HepG2 (cell line): ENCODE measurements at regions not wholly inside any gene's neighbourhood (a gene's known extent, or its start where the extent isn't known, plus 50 kb on each side); places are given as distances from the start of the nearest gene placed in this dataset.

Source experiments
- CHCHD3 ChIP-seq: sonication (generic); formaldehyde crosslinking; IDR thresholded peaks from 2 replicates; pipeline ENCODE4 v1.8.0; 2022; ENCODE audit warnings: mild to moderate bottlenecking, missing genetic modification reagents, moderate library complexity
- FOSL1 ChIP-seq: sonication (generic); formaldehyde crosslinking; IDR thresholded peaks from 2 replicates; pipeline ENCODE4 v1.9.0; 2021; ENCODE audit warnings: missing genetic modification reagents, borderline replicate concordance
- KLF12 ChIP-seq: sonication (generic); formaldehyde crosslinking; IDR thresholded peaks from 2 replicates; pipeline ENCODE4 v1.4.0; 2020; ENCODE audit warnings: missing genetic modification reagents, borderline replicate concordance
- LCORL ChIP-seq, 2 experiments: fragments of 450-650 bp in 1 of 2; sonication (generic) in 1 of 2; formaldehyde crosslinking in 1 of 2; IDR thresholded peaks; 2 replicates each; pipeline versions ENCODE4 v1.5.0 to v1.6.1; 2017 to 2020; ENCODE audit warnings: antibody characterized with exemption in 1 of 2, missing genetic modification reagents in 1 of 2
- RXRA ChIP-seq: sonication (generic); formaldehyde crosslinking; IDR thresholded peaks from 2 replicates; pipeline ENCODE4 v1.5.1; 2020; ENCODE audit warnings: missing genetic modification reagents
- TEAD3 ChIP-seq: optimal IDR thresholded peaks from 2 replicates; pipeline ENCODE3; 2016; ENCODE audit warnings: borderline replicate concordance
- XBP1 ChIP-seq: sonication (generic); formaldehyde crosslinking; IDR thresholded peaks from 2 replicates; pipeline ENCODE4 v1.5.0; 2020; ENCODE audit warnings: missing genetic modification reagents
- ZFP1 ChIP-seq: IDR thresholded peaks from 2 replicates; pipeline ENCODE4 v1.6.1; 2016
- ZMYM4 ChIP-seq: sonication (generic); formaldehyde crosslinking; IDR thresholded peaks from 2 replicates; pipeline ENCODE4 v1.8.1; 2023; ENCODE audit warnings: mild to moderate bottlenecking, missing genetic modification reagents
- ZNF431 ChIP-seq: sonication (generic); formaldehyde crosslinking; IDR thresholded peaks from 2 replicates; pipeline ENCODE4 v1.9.0; 2022; ENCODE audit warnings: missing genetic modification reagents, low read depth, mild to moderate bottlenecking, borderline replicate concordance
- ZNF749 ChIP-seq: sonication (generic); formaldehyde crosslinking; IDR thresholded peaks from 2 replicates; pipeline ENCODE4 v1.8.0; 2022; ENCODE audit warnings: mild to moderate bottlenecking, missing genetic modification reagents, moderate library complexity, borderline replicate concordance
- ZNF781 ChIP-seq: sonication (generic); formaldehyde crosslinking; IDR thresholded peaks from 2 replicates; pipeline ENCODE4 v1.5.1; 2020; ENCODE audit warnings: borderline replicate concordance, mild to moderate bottlenecking, missing genetic modification reagents; ENCODE audit errors: not compliant biosample characterization
- TF ChIP-seq, protein P1 (sequence below): IDR thresholded peaks from 2 replicates; pipeline ENCODE4 v1.6.1; 2012; ENCODE audit warnings: low read length, improper control_type of control experiment
- TF ChIP-seq, protein P2 (sequence below): sonication (generic); formaldehyde crosslinking; conservative IDR thresholded peaks from 2 replicates; pipeline ENCODE4 v1.8.1; 2023; ENCODE audit warnings: missing genetic modification reagents
- TF ChIP-seq, protein P3 (sequence below): sonication (generic); formaldehyde crosslinking; IDR thresholded peaks from 2 replicates; pipeline ENCODE4 v1.5.0; 2020; ENCODE audit warnings: mild to moderate bottlenecking, missing genetic modification reagents, borderline replicate concordance
- TF ChIP-seq, protein P4 (sequence below): sonication (generic); formaldehyde crosslinking; IDR thresholded peaks from 2 replicates; pipeline ENCODE4 v1.4.0; 2020; ENCODE audit warnings: missing genetic modification reagents
- TF ChIP-seq, protein P5 (sequence below): sonication (generic); formaldehyde crosslinking; IDR thresholded peaks from 2 replicates; pipeline ENCODE4 v1.4.0; 2020; ENCODE audit warnings: mild to moderate bottlenecking, missing genetic modification reagents
- TF ChIP-seq, protein P6 (sequence below): sonication (generic); formaldehyde crosslinking; IDR thresholded peaks from 2 replicates; pipeline ENCODE4 v1.5.0; 2020; ENCODE audit warnings: missing genetic modification reagents

DNA sequence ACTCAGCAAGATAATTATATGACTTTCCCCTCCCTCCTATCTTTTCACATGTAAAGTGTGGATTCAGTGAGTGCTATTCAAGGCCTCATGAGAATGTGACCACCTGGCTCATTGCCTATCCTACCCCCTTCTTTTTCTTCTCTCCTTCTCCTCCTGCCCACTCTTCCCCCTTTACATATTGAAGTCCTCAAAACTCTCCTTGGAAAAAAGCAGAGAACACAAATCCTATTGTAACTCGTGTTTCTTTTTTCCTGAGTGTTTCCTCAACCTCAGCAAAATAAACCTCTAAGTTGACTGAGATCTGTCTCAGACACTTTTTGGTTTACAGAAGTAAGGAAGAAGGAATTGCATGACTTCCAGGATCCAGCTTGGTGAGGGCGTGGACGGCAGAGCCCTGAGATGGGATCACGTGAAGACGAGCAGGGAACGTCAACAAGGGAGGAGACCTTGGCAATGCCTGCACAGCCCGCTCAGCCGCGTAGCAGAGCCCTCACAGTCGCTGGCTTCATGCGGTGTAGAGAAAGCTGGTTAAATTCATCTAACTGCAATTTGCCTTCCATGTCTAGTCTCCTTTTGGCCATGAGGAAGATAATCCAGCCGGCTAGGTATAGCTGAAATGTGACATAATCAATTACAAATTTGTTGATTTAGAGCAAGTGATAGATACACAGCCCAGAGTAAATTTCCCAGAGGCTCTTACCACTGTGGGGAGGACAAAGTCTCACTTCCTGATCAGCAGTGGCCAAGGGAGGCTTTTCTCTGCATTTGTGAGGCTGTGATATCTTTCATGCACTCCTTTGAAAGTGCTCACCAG is 75.7 kb downstream of the LYZL2 start (continued):
- TF ChIP-seq, protein P1, sequence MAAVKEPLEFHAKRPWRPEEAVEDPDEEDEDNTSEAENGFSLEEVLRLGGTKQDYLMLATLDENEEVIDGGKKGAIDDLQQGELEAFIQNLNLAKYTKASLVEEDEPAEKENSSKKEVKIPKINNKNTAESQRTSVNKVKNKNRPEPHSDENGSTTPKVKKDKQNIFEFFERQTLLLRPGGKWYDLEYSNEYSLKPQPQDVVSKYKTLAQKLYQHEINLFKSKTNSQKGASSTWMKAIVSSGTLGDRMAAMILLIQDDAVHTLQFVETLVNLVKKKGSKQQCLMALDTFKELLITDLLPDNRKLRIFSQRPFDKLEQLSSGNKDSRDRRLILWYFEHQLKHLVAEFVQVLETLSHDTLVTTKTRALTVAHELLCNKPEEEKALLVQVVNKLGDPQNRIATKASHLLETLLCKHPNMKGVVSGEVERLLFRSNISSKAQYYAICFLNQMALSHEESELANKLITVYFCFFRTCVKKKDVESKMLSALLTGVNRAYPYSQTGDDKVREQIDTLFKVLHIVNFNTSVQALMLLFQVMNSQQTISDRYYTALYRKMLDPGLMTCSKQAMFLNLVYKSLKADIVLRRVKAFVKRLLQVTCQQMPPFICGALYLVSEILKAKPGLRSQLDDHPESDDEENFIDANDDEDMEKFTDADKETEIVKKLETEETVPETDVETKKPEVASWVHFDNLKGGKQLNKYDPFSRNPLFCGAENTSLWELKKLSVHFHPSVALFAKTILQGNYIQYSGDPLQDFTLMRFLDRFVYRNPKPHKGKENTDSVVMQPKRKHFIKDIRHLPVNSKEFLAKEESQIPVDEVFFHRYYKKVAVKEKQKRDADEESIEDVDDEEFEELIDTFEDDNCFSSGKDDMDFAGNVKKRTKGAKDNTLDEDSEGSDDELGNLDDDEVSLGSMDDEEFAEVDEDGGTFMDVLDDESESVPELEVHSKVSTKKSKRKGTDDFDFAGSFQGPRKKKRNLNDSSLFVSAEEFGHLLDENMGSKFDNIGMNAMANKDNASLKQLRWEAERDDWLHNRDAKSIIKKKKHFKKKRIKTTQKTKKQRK: no peak
- TF ChIP-seq ZMYM4 (CRISPR knock-in tag): peak; percentile 59; the same call in 1 of the 2 replicates
- TF ChIP-seq TEAD3 (CRISPR knock-in tag): peak; percentile 53
- no peak for TF ChIP-seq XBP1
- no peak for TF ChIP-seq CHCHD3 (CRISPR knock-in tag)
- TF ChIP-seq LCORL (IDR thresholded peaks at IDR 0.05): no peak
- 0 out of 2 replicates have a peak, but pooled peaks have one; percentile 22 for TF ChIP-seq LCORL (CRISPR knock-in tag; IDR thresholded peaks at IDR 0.05)
- TF ChIP-seq, protein P2, sequence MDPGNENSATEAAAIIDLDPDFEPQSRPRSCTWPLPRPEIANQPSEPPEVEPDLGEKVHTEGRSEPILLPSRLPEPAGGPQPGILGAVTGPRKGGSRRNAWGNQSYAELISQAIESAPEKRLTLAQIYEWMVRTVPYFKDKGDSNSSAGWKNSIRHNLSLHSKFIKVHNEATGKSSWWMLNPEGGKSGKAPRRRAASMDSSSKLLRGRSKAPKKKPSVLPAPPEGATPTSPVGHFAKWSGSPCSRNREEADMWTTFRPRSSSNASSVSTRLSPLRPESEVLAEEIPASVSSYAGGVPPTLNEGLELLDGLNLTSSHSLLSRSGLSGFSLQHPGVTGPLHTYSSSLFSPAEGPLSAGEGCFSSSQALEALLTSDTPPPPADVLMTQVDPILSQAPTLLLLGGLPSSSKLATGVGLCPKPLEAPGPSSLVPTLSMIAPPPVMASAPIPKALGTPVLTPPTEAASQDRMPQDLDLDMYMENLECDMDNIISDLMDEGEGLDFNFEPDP: no peak
- peak; percentile 77; the same call in 1 of the 2 replicates for TF ChIP-seq ZNF431 (CRISPR knock-in tag)
- no peak for TF ChIP-seq ZNF749 (CRISPR knock-in tag)
- TF ChIP-seq, protein P3, sequence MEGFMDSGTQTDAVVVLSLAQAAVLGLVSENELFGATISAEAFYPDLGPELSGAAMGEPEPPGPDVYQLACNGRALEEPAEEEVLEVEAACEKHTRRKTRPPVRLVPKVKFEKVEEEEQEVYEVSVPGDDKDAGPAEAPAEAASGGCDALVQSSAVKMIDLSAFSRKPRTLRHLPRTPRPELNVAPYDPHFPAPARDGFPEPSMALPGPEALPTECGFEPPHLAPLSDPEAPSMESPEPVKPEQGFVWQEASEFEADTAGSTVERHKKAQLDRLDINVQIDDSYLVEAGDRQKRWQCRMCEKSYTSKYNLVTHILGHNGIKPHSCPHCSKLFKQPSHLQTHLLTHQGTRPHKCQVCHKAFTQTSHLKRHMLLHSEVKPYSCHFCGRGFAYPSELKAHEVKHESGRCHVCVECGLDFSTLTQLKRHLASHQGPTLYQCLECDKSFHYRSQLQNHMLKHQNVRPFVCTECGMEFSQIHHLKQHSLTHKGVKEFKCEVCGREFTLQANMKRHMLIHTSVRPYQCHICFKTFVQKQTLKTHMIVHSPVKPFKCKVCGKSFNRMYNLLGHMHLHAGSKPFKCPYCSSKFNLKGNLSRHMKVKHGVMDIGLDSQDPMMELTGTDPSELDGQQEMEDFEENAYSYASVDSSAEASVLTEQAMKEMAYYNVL: no peak
- TF ChIP-seq FOSL1 (CRISPR knock-in tag): no peak
- no peak for TF ChIP-seq RXRA (CRISPR knock-in tag)
- TF ChIP-seq, protein P4, sequence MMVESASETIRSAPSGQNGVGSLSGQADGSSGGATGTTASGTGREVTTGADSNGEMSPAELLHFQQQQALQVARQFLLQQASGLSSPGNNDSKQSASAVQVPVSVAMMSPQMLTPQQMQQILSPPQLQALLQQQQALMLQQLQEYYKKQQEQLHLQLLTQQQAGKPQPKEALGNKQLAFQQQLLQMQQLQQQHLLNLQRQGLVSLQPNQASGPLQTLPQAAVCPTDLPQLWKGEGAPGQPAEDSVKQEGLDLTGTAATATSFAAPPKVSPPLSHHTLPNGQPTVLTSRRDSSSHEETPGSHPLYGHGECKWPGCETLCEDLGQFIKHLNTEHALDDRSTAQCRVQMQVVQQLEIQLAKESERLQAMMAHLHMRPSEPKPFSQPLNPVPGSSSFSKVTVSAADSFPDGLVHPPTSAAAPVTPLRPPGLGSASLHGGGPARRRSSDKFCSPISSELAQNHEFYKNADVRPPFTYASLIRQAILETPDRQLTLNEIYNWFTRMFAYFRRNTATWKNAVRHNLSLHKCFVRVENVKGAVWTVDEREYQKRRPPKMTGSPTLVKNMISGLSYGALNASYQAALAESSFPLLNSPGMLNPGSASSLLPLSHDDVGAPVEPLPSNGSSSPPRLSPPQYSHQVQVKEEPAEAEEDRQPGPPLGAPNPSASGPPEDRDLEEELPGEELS (CRISPR knock-in tag): peak; percentile 60
- no peak for TF ChIP-seq KLF12 (CRISPR knock-in tag)
- TF ChIP-seq, protein P5, sequence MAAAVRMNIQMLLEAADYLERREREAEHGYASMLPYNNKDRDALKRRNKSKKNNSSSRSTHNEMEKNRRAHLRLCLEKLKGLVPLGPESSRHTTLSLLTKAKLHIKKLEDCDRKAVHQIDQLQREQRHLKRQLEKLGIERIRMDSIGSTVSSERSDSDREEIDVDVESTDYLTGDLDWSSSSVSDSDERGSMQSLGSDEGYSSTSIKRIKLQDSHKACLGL (CRISPR knock-in tag): no peak
- TF ChIP-seq, protein P6, sequence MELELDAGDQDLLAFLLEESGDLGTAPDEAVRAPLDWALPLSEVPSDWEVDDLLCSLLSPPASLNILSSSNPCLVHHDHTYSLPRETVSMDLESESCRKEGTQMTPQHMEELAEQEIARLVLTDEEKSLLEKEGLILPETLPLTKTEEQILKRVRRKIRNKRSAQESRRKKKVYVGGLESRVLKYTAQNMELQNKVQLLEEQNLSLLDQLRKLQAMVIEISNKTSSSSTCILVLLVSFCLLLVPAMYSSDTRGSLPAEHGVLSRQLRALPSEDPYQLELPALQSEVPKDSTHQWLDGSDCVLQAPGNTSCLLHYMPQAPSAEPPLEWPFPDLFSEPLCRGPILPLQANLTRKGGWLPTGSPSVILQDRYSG (CRISPR knock-in tag): no peak
- TF ChIP-seq ZFP1 (CRISPR knock-in tag): 0 out of 2 replicates have a peak, but pooled peaks have one; percentile 24
- no peak for TF ChIP-seq ZNF781 (CRISPR knock-in tag)
